Trophoblast cell (in vitro differentiated cells and primary cell): ENCODE measurements at regions not wholly inside any gene's neighbourhood (a gene's known extent, or its start where the extent isn't known, plus 50 kb on each side); places are given as distances from the start of the nearest gene placed in this dataset.

Experiments
- DNase-seq, 2 donors: peaks; one replicate each; pipeline ENCODE4 v3.0.0-alpha.2; 2016
- H2AFZ ChIP-seq: 2 replicates; pipeline ENCODE4 v1.6.1; 2013; ENCODE audit warnings: low read length, moderate library complexity, mild to moderate bottlenecking; ENCODE audit not compliant: insufficient read depth, poor library complexity
- H2AK5ac ChIP-seq: 2 replicates; pipeline ENCODE4 v1.6.1; 2013; ENCODE audit warnings: mild to moderate bottlenecking, low read length
- H2BK120ac ChIP-seq: 2 replicates; pipeline ENCODE4 v1.6.1; 2013; ENCODE audit warnings: low read length, mild to moderate bottlenecking, moderate library complexity; ENCODE audit not compliant: insufficient read depth, poor library complexity
- H2BK12ac ChIP-seq: 2 replicates; pipeline ENCODE4 v1.6.1; 2013; ENCODE audit warnings: mild to moderate bottlenecking, low read length, moderate library complexity
- H2BK5ac ChIP-seq: 2 replicates; pipeline ENCODE4 v1.6.1; 2013; ENCODE audit warnings: low read length, low read depth, moderate library complexity, mild to moderate bottlenecking; ENCODE audit not compliant: poor library complexity
- H3K14ac ChIP-seq: 2 replicates; pipeline ENCODE4 v1.6.1; 2013; ENCODE audit warnings: mild to moderate bottlenecking, low read length
- H3K18ac ChIP-seq: 2 replicates; pipeline ENCODE4 v1.6.1; 2013; ENCODE audit warnings: mild to moderate bottlenecking, low read length
- H3K23ac ChIP-seq: 2 replicates; pipeline ENCODE4 v1.6.1; 2013; ENCODE audit warnings: low read length
- H3K27ac ChIP-seq: 2 replicates; pipeline ENCODE4 v1.5.1; 2013; ENCODE audit warnings: low read depth, mild to moderate bottlenecking, inconsistent platforms, low read length, moderate library complexity
- H3K27me3 ChIP-seq: 2 replicates; pipeline ENCODE4 v1.6.1; 2013; ENCODE audit warnings: inconsistent platforms, mild to moderate bottlenecking, low read length, moderate library complexity; ENCODE audit not compliant: insufficient read depth
- H3K36me3 ChIP-seq, 2 experiments: 1 replicate in 1 of 2; 2 replicates in 1 of 2; pipeline ENCODE4 v1.6.1; 2013; ENCODE audit warnings: low read length in 2 of 2, mild to moderate bottlenecking in 2 of 2, moderate library complexity in 1 of 2; ENCODE audit not compliant: insufficient read depth in 2 of 2, control insufficient read depth in 1 of 2
- H3K4ac ChIP-seq: 2 replicates; pipeline ENCODE4 v1.6.1; 2013; ENCODE audit warnings: low read depth, mild to moderate bottlenecking, low read length, moderate library complexity
- H3K4me1 ChIP-seq, 2 experiments: 1 replicate in 1 of 2; 2 replicates in 1 of 2; pipeline ENCODE4 v1.6.1; 2013; ENCODE audit warnings: low read length in 2 of 2, mild to moderate bottlenecking in 2 of 2, moderate library complexity in 1 of 2; ENCODE audit not compliant: insufficient read depth in 2 of 2, control insufficient read depth in 1 of 2
- H3K4me2 ChIP-seq: 2 replicates; pipeline ENCODE4 v1.6.1; 2013; ENCODE audit warnings: inconsistent platforms, mild to moderate bottlenecking, low read length, moderate library complexity
- H3K4me3 ChIP-seq: 2 replicates; pipeline ENCODE4 v1.5.1; 2013; ENCODE audit warnings: mild to moderate bottlenecking, low read depth, low read length, inconsistent platforms
- H3K79me1 ChIP-seq: one replicate; pipeline ENCODE4 v1.6.1; 2013; ENCODE audit warnings: low read length
- H3K79me2 ChIP-seq: 2 replicates; pipeline ENCODE4 v1.6.1; 2013; ENCODE audit warnings: low read length, mild to moderate bottlenecking; ENCODE audit not compliant: control insufficient read depth, insufficient read depth, poor library complexity
- H3K9ac ChIP-seq: 2 replicates; pipeline ENCODE4 v1.6.1; 2013; ENCODE audit warnings: mild to moderate bottlenecking, low read length
- H3K9me3 ChIP-seq: 2 replicates; pipeline ENCODE4 v1.6.1; 2013; ENCODE audit warnings: low read depth, mild to moderate bottlenecking, control low read depth, inconsistent platforms, low read length; ENCODE audit not compliant: insufficient read depth
- H4K12ac ChIP-seq: 2 replicates; pipeline ENCODE4 v1.6.1; 2013; ENCODE audit warnings: low read depth, mild to moderate bottlenecking, low read length, moderate library complexity
- H4K8ac ChIP-seq: 2 replicates; pipeline ENCODE4 v1.6.1; 2013; ENCODE audit warnings: low read depth, mild to moderate bottlenecking, low read length, moderate library complexity
- H4K91ac ChIP-seq: one replicate; pipeline ENCODE4 v1.6.1; 2013; ENCODE audit warnings: low read depth, mild to moderate bottlenecking, low read length, moderate library complexity
- WGBS: extraction: QIAGEN DNeasy Blood & Tissue Kit; methylation state at CpG from one replicate; pipeline ENCODE4 v1.1.7; 2013; ENCODE audit warnings: missing lambda C conversion rate; ENCODE audit not compliant: insufficient read length, insufficient coverage; ENCODE audit errors: extremely low coverage; 5-methylcytosine and 5-hydroxymethylcytosine counted together

GRCh38 chr12:127126260-127126628 lies 1140.7 kb upstream of the TMEM132C start:
- no peak overlapping the region for H4K12ac ChIP-seq
- H3K36me3 ChIP-seq = no peaks in the 10 kb centered on the region
- H2BK120ac ChIP-seq = no peak overlapping the region
- no peaks in the 10 kb centered on the region for H3K9me3 ChIP-seq
- WGBS = no CpG with 5 or more reads among the region's 2 CpGs
- DNase-seq = no peak
- no peaks in the 10 kb centered on the region for H3K79me2 ChIP-seq
- H3K23ac ChIP-seq = no peak overlapping the region
- no peak overlapping the region for H4K91ac ChIP-seq
- H3K4me2 ChIP-seq = no peak overlapping the region
- no peak overlapping the region for H4K8ac ChIP-seq
- H3K4ac ChIP-seq = no peak overlapping the region
- H3K9ac ChIP-seq = no peak overlapping the region
- H2BK12ac ChIP-seq = no peak overlapping the region
- H3K27ac ChIP-seq = peak overlapping the region; percentile 30
- H3K14ac ChIP-seq = no peak overlapping the region
- H2AK5ac ChIP-seq = no peak overlapping the region
- no peak overlapping the region for H2AFZ ChIP-seq
- H3K27me3 ChIP-seq = no peaks in the 10 kb centered on the region
- H2BK5ac ChIP-seq = no peak overlapping the region
- no peak overlapping the region for H3K4me3 ChIP-seq
- peaks cover 0 to 6% of the 10 kb centered on the region in 2 experiments for H3K4me1 ChIP-seq
- no peak overlapping the region for H3K18ac ChIP-seq
- no peaks in the 10 kb centered on the region for H3K79me1 ChIP-seq

- no peaks in the 10 kb centered on the region for H3K9me3 ChIP-seq
- WGBS = no CpG with 5 or more reads among the region's 3 CpGs
These were observed 1139.1 kb upstream of the TMEM132C start for GRCh38 chr12:127127897-127128296.

GRCh38 chr12:127130506-127131124 lies 1136.4 kb upstream of the TMEM132C start:
- no peak for DNase-seq

More at GRCh38 chr12:127127897-127128296, 1139.1 kb upstream of the TMEM132C start:
- no peak overlapping the region for H3K9ac ChIP-seq
- H3K79me1 ChIP-seq = no peaks in the 10 kb centered on the region
- no peak overlapping the region for H3K27ac ChIP-seq
- H4K91ac ChIP-seq = no peak overlapping the region
- H4K8ac ChIP-seq = no peak overlapping the region
- H3K36me3 ChIP-seq = no peaks in the 10 kb centered on the region
- no peak overlapping the region for H2AFZ ChIP-seq
- H3K18ac ChIP-seq = no peak overlapping the region
- H2BK12ac ChIP-seq = no peak overlapping the region
- no peak overlapping the region for H3K14ac ChIP-seq
- H3K4me2 ChIP-seq = no peak overlapping the region
- no peak overlapping the region for H3K23ac ChIP-seq
- peaks cover 0 to 6% of the 10 kb centered on the region in 2 experiments for H3K4me1 ChIP-seq
- H2BK5ac ChIP-seq = no peak overlapping the region
- H2AK5ac ChIP-seq = no peak overlapping the region
- H3K79me2 ChIP-seq = no peaks in the 10 kb centered on the region
- H3K4ac ChIP-seq = no peak overlapping the region
- no peaks in the 10 kb centered on the region for H3K27me3 ChIP-seq
- no peak overlapping the region for H4K12ac ChIP-seq
- DNase-seq = no peak
- no peak overlapping the region for H2BK120ac ChIP-seq
- H3K4me3 ChIP-seq = no peak overlapping the region

GRCh38 chr12:127133675-127134335 lies 1133.2 kb upstream of the TMEM132C start:
- Histone ChIP-seq H3K4ac (no peak overlapping the region), H3K4me3 (no peak overlapping the region), H2AK5ac (no peak overlapping the region), H3K18ac (no peak overlapping the region), H2AFZ (no peak overlapping the region), H3K27ac (no peak overlapping the region), H3K27me3 (no peaks in the 10 kb centered on the region), H3K23ac (no peak overlapping the region), H3K4me1 (no peaks in the 10 kb centered on the region), H3K9ac (no peak overlapping the region), H4K12ac (no peak overlapping the region), H2BK5ac (no peak overlapping the region), H3K79me1 (no peaks in the 10 kb centered on the region), H4K91ac (no peak overlapping the region), H3K14ac (no peak overlapping the region), H2BK120ac (no peak overlapping the region), H4K8ac (no peak overlapping the region), H3K4me2 (no peak overlapping the region), H3K9me3 (no peaks in the 10 kb centered on the region), H3K36me3 (no peaks in the 10 kb centered on the region), H2BK12ac (no peak overlapping the region), H3K79me2 (no peaks in the 10 kb centered on the region)
- no peak for DNase-seq
- WGBS = no CpG with 5 or more reads among the region's 11 CpGs

More at GRCh38 chr12:127130506-127131124, 1136.4 kb upstream of the TMEM132C start:
- Histone ChIP-seq H3K14ac (no peak overlapping the region), H4K91ac (no peak overlapping the region), H2AK5ac (no peak overlapping the region), H3K79me1 (no peaks in the 10 kb centered on the region), H3K4me2 (no peak overlapping the region), H3K4me1 (peaks cover 0 to 4% of the 10 kb centered on the region in 2 experiments), H3K27ac (no peak overlapping the region), H3K23ac (no peak overlapping the region), H3K79me2 (no peaks in the 10 kb centered on the region), H4K12ac (no peak overlapping the region), H3K9me3 (no peaks in the 10 kb centered on the region), H2BK120ac (no peak overlapping the region), H2BK12ac (no peak overlapping the region), H3K27me3 (no peaks in the 10 kb centered on the region), H2AFZ (no peak overlapping the region), H3K4me3 (no peak overlapping the region), H2BK5ac (no peak overlapping the region), H3K18ac (no peak overlapping the region), H4K8ac (no peak overlapping the region), H3K36me3 (no peaks in the 10 kb centered on the region), H3K9ac (no peak overlapping the region), H3K4ac (no peak overlapping the region)
- no CpG with 5 or more reads among the region's 11 CpGs for WGBS
